ENCODE measurements at regions not wholly inside any gene's neighbourhood (a gene's known extent, or its start where the extent isn't known, plus 50 kb on each side); places are given as distances from the start of the nearest gene placed in this dataset.

- TF ChIP-seq CTCF (IDR thresholded peaks at IDR 0.05; ENCODE audit: insufficient read depth, low read length, poor library complexity, severe bottlenecking): no peak
- H3K27me3 ChIP-seq (ENCODE audit: control insufficient read depth, insufficient read depth, low read length): no peaks in the 10 kb centered on the region
- DNase-seq (ENCODE audit: low read depth): no peak
- no peak overlapping the region for H3K4me3 ChIP-seq (ENCODE audit: low read depth, low read length)
- no peaks in the 10 kb centered on the region for H3K36me3 ChIP-seq (ENCODE audit: control insufficient read depth, insufficient read depth, low read length)
Observed at GRCh38 chr6:149137594-149137993, 179.9 kb upstream of the TAB2 start.

GRCh38 chr6:149138089-149138488 lies 179.4 kb upstream of the TAB2 start:
- H3K4me3 ChIP-seq (ENCODE audit: low read depth, low read length): no peak overlapping the region
- DNase-seq (ENCODE audit: low read depth): no peak
- no peak for TF ChIP-seq CTCF (IDR thresholded peaks at IDR 0.05; ENCODE audit: insufficient read depth, low read length, poor library complexity, severe bottlenecking)
- no peaks in the 10 kb centered on the region for H3K36me3 ChIP-seq (ENCODE audit: control insufficient read depth, insufficient read depth, low read length)
- H3K27me3 ChIP-seq (ENCODE audit: control insufficient read depth, insufficient read depth, low read length): no peaks in the 10 kb centered on the region

GRCh38 chr6:149138699-149139294 lies 178.7 kb upstream of the TAB2 start:
- TF ChIP-seq CTCF (IDR thresholded peaks at IDR 0.05; ENCODE audit: insufficient read depth, low read length, poor library complexity, severe bottlenecking): no peak
- Histone ChIP-seq H3K27me3 (ENCODE audit: control insufficient read depth, insufficient read depth, low read length) (no peaks in the 10 kb centered on the region), H3K4me3 (ENCODE audit: low read depth, low read length) (no peak overlapping the region), H3K36me3 (ENCODE audit: control insufficient read depth, insufficient read depth, low read length) (no peaks in the 10 kb centered on the region)
- no peak for DNase-seq (ENCODE audit: low read depth)

- H3K27me3 ChIP-seq (ENCODE audit: control insufficient read depth, insufficient read depth, low read length): no peaks in the 10 kb centered on the region
- H3K36me3 ChIP-seq (ENCODE audit: control insufficient read depth, insufficient read depth, low read length): no peaks in the 10 kb centered on the region
- H3K4me3 ChIP-seq (ENCODE audit: low read depth, low read length): no peak overlapping the region
- TF ChIP-seq CTCF (IDR thresholded peaks at IDR 0.05; ENCODE audit: insufficient read depth, low read length, poor library complexity, severe bottlenecking): no peak
- no peak for DNase-seq (ENCODE audit: low read depth)
Observed at GRCh38 chr6:149139782-149140136, 177.8 kb upstream of the TAB2 start.

GRCh38 chr6:149140137-149140909 lies 177.2 kb upstream of the TAB2 start:
- Histone ChIP-seq H3K27me3 (ENCODE audit: control insufficient read depth, insufficient read depth, low read length) (no peaks in the 10 kb centered on the region), H3K36me3 (ENCODE audit: control insufficient read depth, insufficient read depth, low read length) (no peaks in the 10 kb centered on the region), H3K4me3 (ENCODE audit: low read depth, low read length) (no peak overlapping the region)
- DNase-seq (ENCODE audit: low read depth): no peak
- TF ChIP-seq CTCF (IDR thresholded peaks at IDR 0.05; ENCODE audit: insufficient read depth, low read length, poor library complexity, severe bottlenecking): no peak

GRCh38 chr6:149140910-149141290 lies 176.6 kb upstream of the TAB2 start:
- no peak for DNase-seq (ENCODE audit: low read depth)
- H3K4me3 ChIP-seq (ENCODE audit: low read depth, low read length): no peak overlapping the region
- no peaks in the 10 kb centered on the region for H3K27me3 ChIP-seq (ENCODE audit: control insufficient read depth, insufficient read depth, low read length)
- H3K36me3 ChIP-seq (ENCODE audit: control insufficient read depth, insufficient read depth, low read length): no peaks in the 10 kb centered on the region
- TF ChIP-seq CTCF (IDR thresholded peaks at IDR 0.05; ENCODE audit: insufficient read depth, low read length, poor library complexity, severe bottlenecking): no peak

All from kidney epithelial cell (primary cell).